GM23338 (cell line): ENCODE measurements at regions not wholly inside any gene's neighbourhood (a gene's known extent, or its start where the extent isn't known, plus 50 kb on each side); places are given as distances from the start of the nearest gene placed in this dataset.

Experiments used
- JUNB ChIP-seq: IDR thresholded peaks from one replicate; pipeline ENCODE4 v1.6.1; 2016; ENCODE audit warnings: antibody characterized with exemption; ENCODE audit not compliant: unreplicated experiment
- NANOG ChIP-seq: IDR thresholded peaks from 2 replicates; pipeline ENCODE4 v1.6.1; 2016; ENCODE audit warnings: antibody characterized with exemption, borderline replicate concordance
- REST ChIP-seq: IDR thresholded peaks from one replicate; pipeline ENCODE4 v1.6.1; 2018; ENCODE audit warnings: antibody characterized with exemption; ENCODE audit not compliant: unreplicated experiment
- TF ChIP-seq, protein P1 (sequence below): fragments of 250-450 bp; sonication (Bioruptor Pico); IDR thresholded peaks from 2 replicates; pipeline ENCODE4 v1.5.0; 2020; ENCODE audit warnings: mild to moderate bottlenecking, moderate library complexity
- TF ChIP-seq, protein P2 (sequence below), 2 experiments: fragments of 200-600 bp in 1 of 2; sonication (generic) in 1 of 2; conservative IDR thresholded peaks; 2 replicates each; pipeline versions ENCODE4 v1.5.1 to v1.6.1; 2016 to 2017; ENCODE audit warnings: antibody characterized with exemption in 2 of 2, low read depth in 2 of 2, mild to moderate bottlenecking in 2 of 2, moderate library complexity in 1 of 2

DNA sequence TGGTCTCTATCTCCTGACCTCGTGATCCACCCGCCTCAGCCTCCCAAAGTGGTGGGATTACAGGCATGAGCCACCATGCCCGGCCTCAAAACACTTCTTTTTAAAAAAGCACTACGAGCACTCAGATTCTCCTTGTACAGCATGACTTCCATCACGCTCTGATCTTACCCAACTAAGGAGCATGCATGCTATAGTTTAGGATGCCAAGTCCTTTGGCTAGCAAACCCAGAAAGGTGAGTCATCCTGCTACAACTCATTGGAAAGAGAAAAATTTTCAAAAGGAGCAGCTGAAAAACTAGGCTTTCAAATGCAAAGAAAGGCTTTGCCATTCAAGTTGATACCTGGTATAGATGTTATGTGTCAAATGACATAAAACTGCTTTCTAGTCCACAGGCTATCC is 70.3 kb upstream of the PRICKLE2 start (continued):
- TF ChIP-seq, protein P1, sequence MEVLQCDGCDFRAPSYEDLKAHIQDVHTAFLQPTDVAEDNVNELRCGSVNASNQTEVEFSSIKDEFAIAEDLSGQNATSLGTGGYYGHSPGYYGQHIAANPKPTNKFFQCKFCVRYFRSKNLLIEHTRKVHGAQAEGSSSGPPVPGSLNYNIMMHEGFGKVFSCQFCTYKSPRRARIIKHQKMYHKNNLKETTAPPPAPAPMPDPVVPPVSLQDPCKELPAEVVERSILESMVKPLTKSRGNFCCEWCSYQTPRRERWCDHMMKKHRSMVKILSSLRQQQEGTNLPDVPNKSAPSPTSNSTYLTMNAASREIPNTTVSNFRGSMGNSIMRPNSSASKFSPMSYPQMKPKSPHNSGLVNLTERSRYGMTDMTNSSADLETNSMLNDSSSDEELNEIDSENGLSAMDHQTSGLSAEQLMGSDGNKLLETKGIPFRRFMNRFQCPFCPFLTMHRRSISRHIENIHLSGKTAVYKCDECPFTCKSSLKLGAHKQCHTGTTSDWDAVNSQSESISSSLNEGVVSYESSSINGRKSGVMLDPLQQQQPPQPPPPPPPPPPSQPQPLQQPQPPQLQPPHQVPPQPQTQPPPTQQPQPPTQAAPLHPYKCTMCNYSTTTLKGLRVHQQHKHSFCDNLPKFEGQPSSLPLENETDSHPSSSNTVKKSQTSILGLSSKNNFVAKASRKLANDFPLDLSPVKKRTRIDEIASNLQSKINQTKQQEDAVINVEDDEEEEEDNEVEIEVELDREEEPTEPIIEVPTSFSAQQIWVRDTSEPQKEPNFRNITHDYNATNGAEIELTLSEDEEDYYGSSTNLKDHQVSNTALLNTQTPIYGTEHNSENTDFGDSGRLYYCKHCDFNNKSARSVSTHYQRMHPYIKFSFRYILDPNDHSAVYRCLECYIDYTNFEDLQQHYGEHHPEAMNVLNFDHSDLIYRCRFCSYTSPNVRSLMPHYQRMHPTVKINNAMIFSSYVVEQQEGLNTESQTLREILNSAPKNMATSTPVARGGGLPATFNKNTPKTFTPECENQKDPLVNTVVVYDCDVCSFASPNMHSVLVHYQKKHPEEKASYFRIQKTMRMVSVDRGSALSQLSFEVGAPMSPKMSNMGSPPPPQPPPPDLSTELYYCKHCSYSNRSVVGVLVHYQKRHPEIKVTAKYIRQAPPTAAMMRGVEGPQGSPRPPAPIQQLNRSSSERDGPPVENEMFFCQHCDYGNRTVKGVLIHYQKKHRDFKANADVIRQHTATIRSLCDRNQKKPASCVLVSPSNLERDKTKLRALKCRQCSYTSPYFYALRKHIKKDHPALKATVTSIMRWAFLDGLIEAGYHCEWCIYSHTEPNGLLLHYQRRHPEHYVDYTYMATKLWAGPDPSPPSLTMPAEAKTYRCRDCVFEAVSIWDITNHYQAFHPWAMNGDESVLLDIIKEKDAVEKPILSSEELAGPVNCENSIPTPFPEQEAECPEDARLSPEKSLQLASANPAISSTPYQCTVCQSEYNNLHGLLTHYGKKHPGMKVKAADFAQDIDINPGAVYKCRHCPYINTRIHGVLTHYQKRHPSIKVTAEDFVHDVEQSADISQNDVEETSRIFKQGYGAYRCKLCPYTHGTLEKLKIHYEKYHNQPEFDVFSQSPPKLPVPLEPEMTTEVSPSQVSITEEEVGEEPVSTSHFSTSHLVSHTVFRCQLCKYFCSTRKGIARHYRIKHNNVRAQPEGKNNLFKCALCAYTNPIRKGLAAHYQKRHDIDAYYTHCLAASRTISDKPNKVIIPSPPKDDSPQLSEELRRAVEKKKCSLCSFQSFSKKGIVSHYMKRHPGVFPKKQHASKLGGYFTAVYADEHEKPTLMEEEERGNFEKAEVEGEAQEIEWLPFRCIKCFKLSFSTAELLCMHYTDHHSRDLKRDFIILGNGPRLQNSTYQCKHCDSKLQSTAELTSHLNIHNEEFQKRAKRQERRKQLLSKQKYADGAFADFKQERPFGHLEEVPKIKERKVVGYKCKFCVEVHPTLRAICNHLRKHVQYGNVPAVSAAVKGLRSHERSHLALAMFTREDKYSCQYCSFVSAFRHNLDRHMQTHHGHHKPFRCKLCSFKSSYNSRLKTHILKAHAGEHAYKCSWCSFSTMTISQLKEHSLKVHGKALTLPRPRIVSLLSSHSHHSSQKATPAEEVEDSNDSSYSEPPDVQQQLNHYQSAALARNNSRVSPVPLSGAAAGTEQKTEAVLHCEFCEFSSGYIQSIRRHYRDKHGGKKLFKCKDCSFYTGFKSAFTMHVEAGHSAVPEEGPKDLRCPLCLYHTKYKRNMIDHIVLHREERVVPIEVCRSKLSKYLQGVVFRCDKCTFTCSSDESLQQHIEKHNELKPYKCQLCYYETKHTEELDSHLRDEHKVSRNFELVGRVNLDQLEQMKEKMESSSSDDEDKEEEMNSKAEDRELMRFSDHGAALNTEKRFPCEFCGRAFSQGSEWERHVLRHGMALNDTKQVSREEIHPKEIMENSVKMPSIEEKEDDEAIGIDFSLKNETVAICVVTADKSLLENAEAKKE, result no peak
- TF ChIP-seq, protein P2, sequence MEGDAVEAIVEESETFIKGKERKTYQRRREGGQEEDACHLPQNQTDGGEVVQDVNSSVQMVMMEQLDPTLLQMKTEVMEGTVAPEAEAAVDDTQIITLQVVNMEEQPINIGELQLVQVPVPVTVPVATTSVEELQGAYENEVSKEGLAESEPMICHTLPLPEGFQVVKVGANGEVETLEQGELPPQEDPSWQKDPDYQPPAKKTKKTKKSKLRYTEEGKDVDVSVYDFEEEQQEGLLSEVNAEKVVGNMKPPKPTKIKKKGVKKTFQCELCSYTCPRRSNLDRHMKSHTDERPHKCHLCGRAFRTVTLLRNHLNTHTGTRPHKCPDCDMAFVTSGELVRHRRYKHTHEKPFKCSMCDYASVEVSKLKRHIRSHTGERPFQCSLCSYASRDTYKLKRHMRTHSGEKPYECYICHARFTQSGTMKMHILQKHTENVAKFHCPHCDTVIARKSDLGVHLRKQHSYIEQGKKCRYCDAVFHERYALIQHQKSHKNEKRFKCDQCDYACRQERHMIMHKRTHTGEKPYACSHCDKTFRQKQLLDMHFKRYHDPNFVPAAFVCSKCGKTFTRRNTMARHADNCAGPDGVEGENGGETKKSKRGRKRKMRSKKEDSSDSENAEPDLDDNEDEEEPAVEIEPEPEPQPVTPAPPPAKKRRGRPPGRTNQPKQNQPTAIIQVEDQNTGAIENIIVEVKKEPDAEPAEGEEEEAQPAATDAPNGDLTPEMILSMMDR (conservative IDR thresholded peaks at IDR 0.05; ENCODE audit: low read depth in 2 of 2), result no peak
- TF ChIP-seq JUNB (no peak), REST (no peak), NANOG (no peak)
